GM12878 (cell line): ENCODE measurements at regions not wholly inside any gene's neighbourhood (a gene's known extent, or its start where the extent isn't known, plus 50 kb on each side); places are given as distances from the start of the nearest gene placed in this dataset.

Source experiments
- ATAC-seq: fragments of 200-7000 bp; cut with Tn5 transposase; 3 replicates; pipeline ENCODE4 v1.9.1; 2020; ENCODE audit warnings: mild to moderate bottlenecking, moderate library complexity
- BruUV-seq: library from RNA; stranded (reverse); fragments of 400-500 nt; replicated peaks from 2 replicates; lab custom pipeline; 2021; lab: Mats Ljungman, UMichigan
- CTCF ChIA-PET: fragments of 300-600 bp; sonication (Branson Sonifier 250); formaldehyde crosslinking; extraction: SDS; loops from one replicate; lab custom pipeline; 2021; ENCODE audit warnings: inconsistent platforms; lab: Yijun Ruan, JAX
- POLR2A ChIA-PET: fragments of 350-600 bp; formaldehyde crosslinking; extraction: SDS; loops from one replicate; lab custom pipeline; 2021; ENCODE audit warnings: inconsistent platforms; lab: Charles Lee
- RAD21 ChIA-PET: fragments of 300-600 bp; sonication (Branson Sonifier 250); formaldehyde crosslinking; loops from one replicate; lab custom pipeline; 2023; ENCODE audit warnings: antibody characterized with exemption; ENCODE audit not compliant: unreplicated experiment; lab: Charles Lee
- SMC1A ChIA-PET: fragments of 300-600 bp; sonication (Branson Sonifier 250); formaldehyde crosslinking; loops from one replicate; lab custom pipeline; 2023; ENCODE audit not compliant: unreplicated experiment, uncharacterized antibody; lab: Charles Lee
- DNase-seq: peaks from one replicate; pipeline ENCODE4 v3.0.0-alpha.2; 2011; ENCODE audit warnings: low read depth, low spot score
- FAIRE-seq: peaks from 3 replicates; lab custom pipeline; 2011; peaks lifted over from hg19 to GRCh38; lab: Jason Lieb, UNC
- H2AFZ ChIP-seq: 2 replicates; pipeline ENCODE4 v1.6.0; 2011; ENCODE audit warnings: low read depth, low read length, control low read depth; ENCODE audit not compliant: control insufficient read depth
- H3K27ac ChIP-seq: 2 replicates; pipeline ENCODE4 v1.5.1; 2011; ENCODE audit warnings: control low read depth; ENCODE audit not compliant: control insufficient read depth, insufficient read depth
- H3K27me3 ChIP-seq, 2 experiments: replicated peaks in 1 of 2; 2 replicates each; pipeline versions ENCODE4 v1.6.0 to v1.6.1; 2011; ENCODE audit warnings: low read length in 1 of 2; ENCODE audit not compliant: control insufficient read depth in 2 of 2, insufficient read depth in 2 of 2
- H3K36me3 ChIP-seq, 2 experiments: 2 replicates each; pipeline ENCODE4 v1.5.1; 2011; ENCODE audit warnings: low read length in 1 of 2; ENCODE audit not compliant: control insufficient read depth in 2 of 2, insufficient read depth in 2 of 2
- H3K4me1 ChIP-seq: 2 replicates; pipeline ENCODE4 v1.6.1; 2011; ENCODE audit warnings: mild to moderate bottlenecking, low read length, moderate library complexity, mixed read lengths; ENCODE audit not compliant: control insufficient read depth, insufficient read depth
- H3K4me2 ChIP-seq: 2 replicates; pipeline ENCODE4 v1.6.0; 2011; ENCODE audit warnings: control low read depth; ENCODE audit not compliant: control insufficient read depth, insufficient read depth
- H3K4me3 ChIP-seq: fragments of 200-600 bp; sonication (generic); 2 replicates; pipeline ENCODE4 v1.5.1; 2016
- H3K79me2 ChIP-seq: 2 replicates; pipeline ENCODE4 v1.6.0; 2011; ENCODE audit warnings: low read length; ENCODE audit not compliant: control insufficient read depth, insufficient read depth
- H3K9ac ChIP-seq: 2 replicates; pipeline ENCODE4 v1.8.0; 2011; ENCODE audit warnings: low read length, control low read depth, mixed read lengths; ENCODE audit not compliant: control insufficient read depth, insufficient read depth
- H3K9me3 ChIP-seq: replicated peaks from 3 replicates; pipeline ENCODE4 v1.5.1; 2011; ENCODE audit warnings: mild to moderate bottlenecking, low read length; ENCODE audit not compliant: control insufficient read depth, insufficient read depth
- H4K20me1 ChIP-seq: 2 replicates; pipeline ENCODE4 v1.6.0; 2011; ENCODE audit not compliant: control insufficient read depth, insufficient read depth
- ATF7 ChIP-seq: fragments of 450-650 bp; IDR thresholded peaks from 2 replicates; pipeline ENCODE4 v1.6.1; 2016; ENCODE audit warnings: low read depth, mild to moderate bottlenecking
- CBX3 ChIP-seq: fragments of 200-600 bp; sonication (generic); IDR thresholded peaks from 2 replicates; pipeline ENCODE4 v1.6.1; 2016; ENCODE audit warnings: low read depth, borderline replicate concordance
- CEBPB ChIP-seq, 2 experiments: fragments of 150-350 bp in 1 of 2; IDR thresholded peaks; 2 replicates each; pipeline ENCODE4 v1.6.1; 2012 to 2014; ENCODE audit warnings: low read depth in 2 of 2, low read length in 2 of 2, borderline replicate concordance in 1 of 2, inconsistent platforms in 1 of 2
- CREB1 ChIP-seq: IDR thresholded peaks from 2 replicates; pipeline ENCODE4 v1.6.1; 2012; ENCODE audit warnings: low read depth, mild to moderate bottlenecking, inconsistent platforms
- GATAD2B ChIP-seq: fragments of 450-650 bp; conservative IDR thresholded peaks from 2 replicates; pipeline ENCODE4 v1.6.1; 2017; ENCODE audit warnings: low read depth, mild to moderate bottlenecking, moderate library complexity
- HCFC1 ChIP-seq: fragments of 150-350 bp; IDR thresholded peaks from 2 replicates; pipeline ENCODE4 v1.6.1; 2014; ENCODE audit warnings: low read length
- MEF2A ChIP-seq: IDR thresholded peaks from 2 replicates; pipeline ENCODE4 v1.6.1; 2011; ENCODE audit warnings: low read depth, mild to moderate bottlenecking, low read length, moderate library complexity; ENCODE audit not compliant: insufficient read depth
- MEF2B ChIP-seq: fragments of 450-650 bp; IDR thresholded peaks from 2 replicates; pipeline ENCODE4 v1.6.1; 2018; ENCODE audit warnings: mild to moderate bottlenecking, moderate library complexity; ENCODE audit not compliant: partially characterized antibody, poor library complexity, severe bottlenecking
- MTA2 ChIP-seq: fragments of 450-650 bp; IDR thresholded peaks from 2 replicates; pipeline ENCODE4 v1.6.1; 2016; ENCODE audit warnings: low read depth, mild to moderate bottlenecking, moderate library complexity
- MYB ChIP-seq: fragments of 150-350 bp; IDR thresholded peaks from 2 replicates; pipeline ENCODE4 v1.6.1; 2014; ENCODE audit warnings: mild to moderate bottlenecking, low read depth, low read length, borderline replicate concordance
- RAD21 ChIP-seq: IDR thresholded peaks from 2 replicates; pipeline ENCODE4 v1.6.1; 2011; ENCODE audit warnings: mild to moderate bottlenecking, low read depth, low read length, moderate library complexity; ENCODE audit not compliant: insufficient read depth
- RBBP5 ChIP-seq: fragments of 200-600 bp; sonication (generic); conservative IDR thresholded peaks from 2 replicates; pipeline ENCODE4 v1.6.1; 2016
- RFX5 ChIP-seq: IDR thresholded peaks from 2 replicates; pipeline ENCODE4 v1.6.1; 2011; ENCODE audit warnings: low read depth, low read length, improper control_type of control experiment
- STAT1 ChIP-seq: fragments of 450-650 bp; conservative IDR thresholded peaks from 2 replicates; pipeline ENCODE4 v1.6.1; 2014; ENCODE audit warnings: antibody characterized with exemption, mild to moderate bottlenecking
- STAT3 ChIP-seq: IDR thresholded peaks from 2 replicates; pipeline ENCODE4 v1.6.1; 2011; ENCODE audit warnings: low read depth, low read length, improper control_type of control experiment
- WGBS: methylation state at CpG from one replicate; pipeline ENCODE4 v1.1.6; 2016; ENCODE audit warnings: low lambda C conversion rate; ENCODE audit not compliant: insufficient replicate concordance, insufficient coverage; ENCODE audit errors: missing lambda C conversion rate; 5-methylcytosine and 5-hydroxymethylcytosine counted together
- in situ Hi-C: fragments of 300-500 bp; cut with MboI; formaldehyde crosslinking; loops from 9 replicates; pipeline ENCODE4 v1.14.3; 2018; ENCODE audit warnings: mixed read lengths
- intact Hi-C: fragments of 100-400 bp; cut with micrococcal nuclease; formaldehyde crosslinking; loops from one replicate; pipeline ENCODE4 v1.14.2; 2022; ENCODE audit not compliant: unreplicated experiment
- TF ChIP-seq, protein P1 (sequence below): IDR thresholded peaks from 2 replicates; pipeline ENCODE4 v1.6.1; 2012; ENCODE audit warnings: mild to moderate bottlenecking, low read depth, low read length
- TF ChIP-seq, protein P2 (sequence below): IDR thresholded peaks from 2 replicates; pipeline ENCODE4 v1.6.1; 2011; ENCODE audit warnings: borderline replicate concordance, low read depth, mild to moderate bottlenecking, moderate library complexity, low read length; ENCODE audit not compliant: insufficient read depth, poor library complexity, severe bottlenecking
- TF ChIP-seq, protein P3 (sequence below): fragments of 450-650 bp; IDR thresholded peaks from 2 replicates; pipeline ENCODE4 v1.6.1; 2017; ENCODE audit warnings: low read depth, mild to moderate bottlenecking, moderate library complexity

DNA sequence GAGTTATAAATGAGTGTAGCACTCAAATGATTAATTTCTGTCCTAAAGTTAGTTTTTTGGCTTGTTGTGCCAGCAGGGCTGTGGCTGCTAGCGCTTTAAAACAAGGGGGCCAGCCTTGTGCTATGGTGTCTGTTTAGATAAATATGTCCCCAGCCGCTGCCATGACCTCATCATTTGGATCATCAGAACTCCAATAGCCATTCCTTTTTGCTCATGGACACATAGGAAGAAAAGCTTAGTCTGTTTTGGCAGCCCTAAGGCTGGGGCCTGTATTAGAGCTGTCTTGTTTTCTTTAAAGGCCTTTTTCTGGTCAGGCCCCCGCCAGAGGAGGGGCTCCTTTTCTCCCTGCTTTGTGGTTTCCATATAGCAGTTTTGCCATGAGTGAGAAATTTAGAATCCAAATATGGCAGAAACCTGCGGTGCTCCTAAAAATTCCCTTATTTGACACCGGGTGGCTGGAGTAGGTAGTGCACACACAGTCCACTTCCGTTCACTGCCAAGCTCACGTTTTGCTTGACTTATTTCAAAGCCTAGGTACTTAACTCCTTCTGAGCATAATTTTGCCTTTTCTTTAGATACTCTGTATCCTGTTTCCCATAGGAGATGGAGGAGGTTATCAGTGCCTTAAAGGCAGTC lies 60.4 kb upstream of the SLC35G4 start:
- H3K9ac ChIP-seq: no peak overlapping the region
- no peak overlapping the region for H3K4me2 ChIP-seq
- in situ Hi-C loops (no loop called here), intact Hi-C loops (no loop called here)
- no peaks in the 10 kb centered on the region for H3K4me1 ChIP-seq
- ChIA-PET RAD21 (no interaction called here), SMC1A (interaction anchor here (1.2 kb wide), 1 partner anchor 211 kb away, joined by 3 read pairs; no protein-coding TSS in a partner anchor), POLR2A (no interaction called here), CTCF (interaction anchor here (0.7 to 3.7 kb wide), 3 partner anchors 12 to 239 kb away, joined by 3 to 18 read pairs (median 4); no protein-coding TSS in a partner anchor)
- no peak for FAIRE-seq
- no peak for ATAC-seq
- WGBS: 30% methylated on average over 7 of the region's 7 CpGs
- no peaks in the 10 kb centered on the region; the same call in 2 of the 3 replicates for H3K9me3 ChIP-seq
- no peaks in the 10 kb centered on the region for H3K79me2 ChIP-seq
- H3K27ac ChIP-seq: no peak overlapping the region
- H3K36me3 ChIP-seq: no peaks in the 10 kb centered on the region
- H3K4me3 ChIP-seq: no peak overlapping the region
- no peaks in the 10 kb centered on the region for H4K20me1 ChIP-seq
- H2AFZ ChIP-seq: no peak overlapping the region
- no peak for DNase-seq
- no TSS peak for BruUV-seq
- H3K27me3 ChIP-seq: peaks cover 2 to 3% of the 10 kb centered on the region in 2 experiments; a peak in 3 of 4 replicates
- TF ChIP-seq MEF2B (no peak), CBX3 (no peak), HCFC1 (no peak), RBBP5 (no peak), STAT1 (no peak), MYB (no peak), CEBPB (IDR thresholded peaks at IDR 0.05; ENCODE audit: borderline replicate concordance in 1 of 2, low read depth in 2 of 2, low read length in 2 of 2) (no peak), RFX5 (no peak), MEF2A (no peak), STAT3 (no peak), GATAD2B (no peak), RAD21 (no peak), MTA2 (no peak), CREB1 (no peak), ATF7 (no peak)
- TF ChIP-seq, protein P1, sequence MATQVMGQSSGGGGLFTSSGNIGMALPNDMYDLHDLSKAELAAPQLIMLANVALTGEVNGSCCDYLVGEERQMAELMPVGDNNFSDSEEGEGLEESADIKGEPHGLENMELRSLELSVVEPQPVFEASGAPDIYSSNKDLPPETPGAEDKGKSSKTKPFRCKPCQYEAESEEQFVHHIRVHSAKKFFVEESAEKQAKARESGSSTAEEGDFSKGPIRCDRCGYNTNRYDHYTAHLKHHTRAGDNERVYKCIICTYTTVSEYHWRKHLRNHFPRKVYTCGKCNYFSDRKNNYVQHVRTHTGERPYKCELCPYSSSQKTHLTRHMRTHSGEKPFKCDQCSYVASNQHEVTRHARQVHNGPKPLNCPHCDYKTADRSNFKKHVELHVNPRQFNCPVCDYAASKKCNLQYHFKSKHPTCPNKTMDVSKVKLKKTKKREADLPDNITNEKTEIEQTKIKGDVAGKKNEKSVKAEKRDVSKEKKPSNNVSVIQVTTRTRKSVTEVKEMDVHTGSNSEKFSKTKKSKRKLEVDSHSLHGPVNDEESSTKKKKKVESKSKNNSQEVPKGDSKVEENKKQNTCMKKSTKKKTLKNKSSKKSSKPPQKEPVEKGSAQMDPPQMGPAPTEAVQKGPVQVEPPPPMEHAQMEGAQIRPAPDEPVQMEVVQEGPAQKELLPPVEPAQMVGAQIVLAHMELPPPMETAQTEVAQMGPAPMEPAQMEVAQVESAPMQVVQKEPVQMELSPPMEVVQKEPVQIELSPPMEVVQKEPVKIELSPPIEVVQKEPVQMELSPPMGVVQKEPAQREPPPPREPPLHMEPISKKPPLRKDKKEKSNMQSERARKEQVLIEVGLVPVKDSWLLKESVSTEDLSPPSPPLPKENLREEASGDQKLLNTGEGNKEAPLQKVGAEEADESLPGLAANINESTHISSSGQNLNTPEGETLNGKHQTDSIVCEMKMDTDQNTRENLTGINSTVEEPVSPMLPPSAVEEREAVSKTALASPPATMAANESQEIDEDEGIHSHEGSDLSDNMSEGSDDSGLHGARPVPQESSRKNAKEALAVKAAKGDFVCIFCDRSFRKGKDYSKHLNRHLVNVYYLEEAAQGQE: no peak
- TF ChIP-seq, protein P2, sequence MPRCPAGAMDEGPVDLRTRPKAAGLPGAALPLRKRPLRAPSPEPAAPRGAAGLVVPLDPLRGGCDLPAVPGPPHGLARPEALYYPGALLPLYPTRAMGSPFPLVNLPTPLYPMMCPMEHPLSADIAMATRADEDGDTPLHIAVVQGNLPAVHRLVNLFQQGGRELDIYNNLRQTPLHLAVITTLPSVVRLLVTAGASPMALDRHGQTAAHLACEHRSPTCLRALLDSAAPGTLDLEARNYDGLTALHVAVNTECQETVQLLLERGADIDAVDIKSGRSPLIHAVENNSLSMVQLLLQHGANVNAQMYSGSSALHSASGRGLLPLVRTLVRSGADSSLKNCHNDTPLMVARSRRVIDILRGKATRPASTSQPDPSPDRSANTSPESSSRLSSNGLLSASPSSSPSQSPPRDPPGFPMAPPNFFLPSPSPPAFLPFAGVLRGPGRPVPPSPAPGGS: no peak
- TF ChIP-seq, protein P3, sequence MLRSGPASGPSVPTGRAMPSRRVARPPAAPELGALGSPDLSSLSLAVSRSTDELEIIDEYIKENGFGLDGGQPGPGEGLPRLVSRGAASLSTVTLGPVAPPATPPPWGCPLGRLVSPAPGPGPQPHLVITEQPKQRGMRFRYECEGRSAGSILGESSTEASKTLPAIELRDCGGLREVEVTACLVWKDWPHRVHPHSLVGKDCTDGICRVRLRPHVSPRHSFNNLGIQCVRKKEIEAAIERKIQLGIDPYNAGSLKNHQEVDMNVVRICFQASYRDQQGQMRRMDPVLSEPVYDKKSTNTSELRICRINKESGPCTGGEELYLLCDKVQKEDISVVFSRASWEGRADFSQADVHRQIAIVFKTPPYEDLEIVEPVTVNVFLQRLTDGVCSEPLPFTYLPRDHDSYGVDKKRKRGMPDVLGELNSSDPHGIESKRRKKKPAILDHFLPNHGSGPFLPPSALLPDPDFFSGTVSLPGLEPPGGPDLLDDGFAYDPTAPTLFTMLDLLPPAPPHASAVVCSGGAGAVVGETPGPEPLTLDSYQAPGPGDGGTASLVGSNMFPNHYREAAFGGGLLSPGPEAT: no peak
